Muscle of leg (tissue), 3 donors: ENCODE measurements at regions not wholly inside any gene's neighbourhood (a gene's known extent, or its start where the extent isn't known, plus 50 kb on each side); places are given as distances from the start of the nearest gene placed in this dataset.

Experiments
- DNase-seq: peaks from one replicate; pipeline ENCODE4 v3.0.0; 2013
- H3K27ac ChIP-seq: one replicate; pipeline ENCODE4 v1.5.1; 2013; ENCODE audit warnings: mild to moderate bottlenecking, low read length, control low read depth
- H3K27me3 ChIP-seq: one replicate; pipeline ENCODE4 v1.6.1; 2013; ENCODE audit warnings: low read length; ENCODE audit not compliant: control insufficient read depth, insufficient read depth
- H3K36me3 ChIP-seq: one replicate; pipeline ENCODE4 v1.6.1; 2013; ENCODE audit warnings: low read length; ENCODE audit not compliant: control insufficient read depth, insufficient read depth
- H3K4me1 ChIP-seq: one replicate; pipeline ENCODE4 v1.6.1; 2013; ENCODE audit warnings: low read length; ENCODE audit not compliant: control insufficient read depth, insufficient read depth
- H3K4me3 ChIP-seq: one replicate; pipeline ENCODE4 v1.5.1; 2013; ENCODE audit warnings: low read length, control low read depth
- H3K9me3 ChIP-seq: replicated peaks from 2 replicates; pipeline ENCODE4 v1.6.1; 2013; ENCODE audit warnings: low read depth, low read length; ENCODE audit not compliant: control insufficient read depth
- WGBS: methylation state at CpG from one replicate; pipeline ENCODE4 v1.1.5; 2013; ENCODE audit warnings: missing lambda C conversion rate; ENCODE audit not compliant: insufficient coverage; 5-methylcytosine and 5-hydroxymethylcytosine counted together

DNA sequence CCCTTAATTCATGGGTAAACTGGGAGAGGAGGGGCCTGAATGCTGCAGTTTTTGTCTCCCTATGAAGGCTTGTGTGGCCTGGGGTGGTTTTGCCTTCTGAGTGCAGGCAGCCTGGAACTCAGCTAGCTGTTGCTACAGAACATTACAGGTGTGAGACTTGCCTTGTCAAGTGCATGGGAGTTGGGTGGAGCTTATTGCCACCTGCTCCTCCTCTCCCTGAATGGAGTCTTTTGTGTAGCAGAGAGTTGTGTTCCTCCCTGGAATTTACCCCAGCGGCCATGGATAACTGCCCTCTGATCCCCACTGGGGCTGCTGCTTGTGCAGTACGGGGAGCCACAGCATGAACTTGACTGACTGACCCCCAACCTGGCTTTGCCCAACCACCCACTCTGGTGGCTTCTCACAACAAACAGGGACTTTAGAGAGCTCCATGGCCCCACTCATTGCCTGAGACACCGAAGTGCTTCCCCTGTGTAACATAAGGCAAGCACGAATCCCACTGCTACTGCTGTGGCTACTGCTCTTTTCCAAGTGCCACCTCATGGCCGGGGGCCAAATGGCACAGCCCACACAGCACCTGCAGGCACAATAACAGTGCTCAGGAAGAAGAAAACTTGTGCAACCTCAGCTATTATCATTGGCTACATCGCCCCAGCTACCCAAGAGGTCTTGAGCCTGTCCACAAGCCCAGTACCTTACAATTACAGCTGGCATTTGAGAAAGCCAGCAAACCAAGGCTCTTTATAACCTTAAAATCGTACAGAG lies 942.9 kb downstream of the CDH18 start:
- no peaks in the 10 kb centered on the region for H3K27me3 ChIP-seq
- DNase-seq = no peak
- H3K4me3 ChIP-seq = no peak overlapping the region
- H3K27ac ChIP-seq = no peak overlapping the region
- no peaks in the 10 kb centered on the region for H3K4me1 ChIP-seq
- 71% methylated on average over 6 of the region's 7 CpGs for WGBS
- no peaks in the 10 kb centered on the region for H3K9me3 ChIP-seq
- H3K36me3 ChIP-seq = no peaks in the 10 kb centered on the region

DNA sequence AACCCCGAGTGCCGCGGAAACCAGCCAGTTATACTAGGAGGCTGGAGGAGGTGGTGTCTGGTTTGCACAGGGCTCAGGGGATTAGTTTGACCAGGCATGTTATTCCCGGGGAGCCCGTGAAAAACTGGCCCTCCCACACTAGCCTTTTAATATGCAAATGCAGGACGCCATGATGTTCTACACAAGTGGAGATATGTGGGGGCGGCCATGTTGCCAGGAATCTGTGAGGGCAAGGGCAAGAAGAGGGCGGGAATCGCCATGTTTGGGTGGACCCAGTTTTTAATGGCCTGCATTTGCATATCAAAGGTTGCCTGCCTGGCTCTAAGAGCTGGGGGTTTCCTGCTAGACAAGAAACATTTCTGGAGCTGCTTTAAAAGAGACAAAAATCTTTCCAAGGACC lies 940.7 kb downstream of the CDH18 start:
- no peaks in the 10 kb centered on the region for H3K4me1 ChIP-seq
- H3K36me3 ChIP-seq = no peaks in the 10 kb centered on the region
- no peak for DNase-seq
- H3K27me3 ChIP-seq = no peaks in the 10 kb centered on the region
- H3K9me3 ChIP-seq = no peaks in the 10 kb centered on the region
- H3K27ac ChIP-seq = no peak overlapping the region
- H3K4me3 ChIP-seq = no peak overlapping the region
- 92% methylated on average over 7 of the region's 9 CpGs for WGBS

DNA sequence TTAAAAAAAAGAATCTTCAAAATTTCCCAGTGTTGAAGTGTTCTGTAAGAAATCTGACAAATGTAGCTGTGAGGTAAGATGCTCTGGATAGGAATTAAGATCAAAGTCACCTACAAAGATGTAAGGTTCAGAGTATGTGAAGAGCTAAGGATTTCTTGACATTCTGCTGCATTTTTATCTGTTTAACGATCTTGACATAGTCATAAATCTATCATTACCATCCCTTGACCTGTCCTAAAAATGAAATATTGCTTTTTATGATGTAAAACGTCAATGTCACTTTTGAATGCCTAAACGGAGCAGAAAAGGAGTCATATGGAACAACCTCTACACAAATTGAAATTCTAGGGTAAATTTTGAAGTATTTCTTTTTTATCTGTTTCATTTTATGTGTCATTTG lies 939.3 kb downstream of the CDH18 start:
- Histone ChIP-seq H3K9me3 (no peaks in the 10 kb centered on the region), H3K27ac (no peak overlapping the region), H3K4me3 (no peak overlapping the region), H3K27me3 (no peaks in the 10 kb centered on the region), H3K36me3 (no peaks in the 10 kb centered on the region), H3K4me1 (no peaks in the 10 kb centered on the region)
- DNase-seq = no peak
- WGBS = no CpG with 5 or more reads among the region's 3 CpGs

- DNase-seq = no peak
These were observed 929.8 kb downstream of the CDH18 start for GRCh38 chr5:19058216-19058615.

GRCh38 chr5:19064094-19064493 lies 923.9 kb downstream of the CDH18 start:
- no peak overlapping the region for H3K4me3 ChIP-seq
- no peak for DNase-seq
- H3K27me3 ChIP-seq = no peaks in the 10 kb centered on the region
- no peak overlapping the region for H3K27ac ChIP-seq
- no peaks in the 10 kb centered on the region for H3K36me3 ChIP-seq
- H3K9me3 ChIP-seq = no peaks in the 10 kb centered on the region
- no peaks in the 10 kb centered on the region for H3K4me1 ChIP-seq

More at GRCh38 chr5:19058216-19058615, 929.8 kb downstream of the CDH18 start:
- Histone ChIP-seq H3K4me3 (no peak overlapping the region), H3K27ac (no peak overlapping the region), H3K4me1 (no peaks in the 10 kb centered on the region), H3K9me3 (no peaks in the 10 kb centered on the region), H3K27me3 (no peaks in the 10 kb centered on the region), H3K36me3 (no peaks in the 10 kb centered on the region)
- WGBS = 80% methylated on average over 1 of the region's 2 CpGs

- Histone ChIP-seq H3K27me3 (no peaks in the 10 kb centered on the region), H3K27ac (no peak overlapping the region), H3K4me1 (no peaks in the 10 kb centered on the region), H3K4me3 (no peak overlapping the region), H3K36me3 (no peaks in the 10 kb centered on the region), H3K9me3 (no peaks in the 10 kb centered on the region)
- WGBS = no CpG with 5 or more reads among the region's 1 CpG
- DNase-seq = no peak
These were observed 920.3 kb downstream of the CDH18 start for GRCh38 chr5:19067741-19068140.

GRCh38 chr5:19098434-19098833 lies 889.6 kb downstream of the CDH18 start:
- Histone ChIP-seq H3K4me3 (no peak overlapping the region), H3K9me3 (no peaks in the 10 kb centered on the region), H3K36me3 (no peaks in the 10 kb centered on the region), H3K27ac (no peak overlapping the region), H3K27me3 (no peaks in the 10 kb centered on the region), H3K4me1 (no peaks in the 10 kb centered on the region)
- DNase-seq = no peak

- DNase-seq = no peak
- H3K4me3 ChIP-seq = no peak overlapping the region
- no peaks in the 10 kb centered on the region for H3K4me1 ChIP-seq
- no peak overlapping the region for H3K27ac ChIP-seq
- WGBS = no CpG with 5 or more reads among the region's 1 CpG
- no peaks in the 10 kb centered on the region for H3K27me3 ChIP-seq
- no peaks in the 10 kb centered on the region for H3K36me3 ChIP-seq
- H3K9me3 ChIP-seq = no peaks in the 10 kb centered on the region
These were observed 888.8 kb downstream of the CDH18 start for GRCh38 chr5:19099195-19099594.

DNA sequence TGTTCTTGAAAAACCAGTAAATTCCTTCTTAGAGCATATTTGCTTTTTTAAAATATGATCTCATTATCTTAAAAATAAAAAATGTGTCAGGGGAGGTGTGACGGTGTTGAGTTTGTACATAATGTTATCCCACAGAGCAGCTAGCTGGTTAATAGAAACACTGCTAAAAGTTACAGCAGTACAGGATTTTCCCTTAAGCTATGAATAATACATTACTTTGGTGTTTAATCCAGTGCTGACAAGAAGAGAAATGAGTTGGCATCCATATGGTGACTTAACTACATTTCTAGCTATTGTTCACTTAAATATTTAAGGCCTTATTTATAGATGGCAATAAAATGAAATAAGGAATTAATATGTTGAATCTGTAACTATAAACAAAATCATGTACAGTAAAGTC lies 883.1 kb downstream of the CDH18 start:
- Histone ChIP-seq H3K27ac (no peak overlapping the region), H3K4me3 (no peak overlapping the region), H3K9me3 (no peaks in the 10 kb centered on the region), H3K27me3 (no peaks in the 10 kb centered on the region), H3K36me3 (no peaks in the 10 kb centered on the region), H3K4me1 (no peaks in the 10 kb centered on the region)
- WGBS = no CpG with 5 or more reads among the region's 1 CpG
- DNase-seq = peak; percentile 9

DNA sequence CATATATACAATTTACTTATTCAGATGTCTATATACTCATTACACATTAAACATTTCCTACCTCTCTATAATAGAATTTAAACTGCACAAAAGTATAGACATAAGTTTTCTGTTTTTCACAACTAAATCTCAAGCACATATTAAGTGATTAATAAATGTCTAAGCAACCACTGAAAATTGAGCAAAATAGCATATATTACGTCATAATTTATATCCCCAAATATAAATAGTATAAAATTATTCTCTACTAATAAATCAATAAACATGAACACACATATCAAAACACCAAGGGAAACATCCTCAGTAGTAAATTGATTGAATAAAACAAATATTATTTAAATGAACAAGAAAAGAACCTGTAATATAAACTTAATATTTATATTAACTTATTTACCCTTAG lies 865.1 kb downstream of the CDH18 start:
- no peaks in the 10 kb centered on the region for H3K4me1 ChIP-seq
- no CpG with 5 or more reads among the region's 1 CpG for WGBS
- no peak overlapping the region for H3K27ac ChIP-seq

More for the DNA sequence above, 865.1 kb downstream of the CDH18 start:
- no peaks in the 10 kb centered on the region for H3K36me3 ChIP-seq
- no peak overlapping the region for H3K4me3 ChIP-seq
- no peaks in the 10 kb centered on the region for H3K27me3 ChIP-seq
- DNase-seq = no peak
- H3K9me3 ChIP-seq = no peaks in the 10 kb centered on the region
